ENCODE measurements at regions not wholly inside any gene's neighbourhood (a gene's known extent, or its start where the extent isn't known, plus 50 kb on each side); places are given as distances from the start of the nearest gene placed in this dataset.

DNA sequence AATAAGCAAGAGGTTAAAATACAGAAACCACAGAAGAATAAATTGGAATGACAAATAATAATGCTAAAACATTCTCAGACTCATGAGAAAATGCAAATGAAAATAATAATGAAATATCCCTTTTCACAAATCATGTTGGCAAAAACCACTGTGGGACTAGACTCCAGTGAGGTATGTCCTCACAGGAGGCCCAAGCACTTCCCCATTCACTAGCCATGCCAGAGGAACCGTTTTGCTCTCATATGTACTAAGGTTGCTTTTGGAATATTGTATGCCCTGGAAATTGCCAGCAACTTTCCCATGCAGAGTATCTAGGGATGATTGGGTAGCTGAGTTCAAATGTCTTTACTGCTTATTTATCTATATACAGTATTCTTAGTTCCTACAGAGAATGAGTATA is 106.2 kb upstream of the CHORDC1 start:
- BruUV-seq (replicated peaks), result no TSS peak
- Histone ChIP-seq H3K27me3 (ENCODE audit: control insufficient read depth, insufficient read depth, low read length) (no peaks in the 10 kb centered on the region), H3K4me3 (ENCODE audit: low read depth in 2 of 2, low read length in 2 of 2) (no peak overlapping the region), H3K36me3 (ENCODE audit: control insufficient read depth, insufficient read depth, low read length) (no peaks in the 10 kb centered on the region), H3K4me1 (ENCODE audit: control insufficient read depth, insufficient read depth, low read length) (no peaks in the 10 kb centered on the region), H3K27ac (ENCODE audit: low read length) (no peak overlapping the region), H3K9me3 (ENCODE audit: control insufficient read depth, insufficient read depth, low read depth, low read length) (no peaks in the 10 kb centered on the region)
- intact Hi-C loops (cut with micrococcal nuclease; ENCODE audit: unreplicated experiment) (no loop called here), in situ Hi-C loops (cut with HindIII; ENCODE audit: low pct_unique_long_range_greater_than_20kb, low sequenced_read_pairs) (no loop called here)
- CTCF ChIA-PET, result no interaction called here
- DNase-seq (ENCODE audit: low read depth, low spot score), result no peak
- ATAC-seq, result no peak
- POLR2A ChIA-PET, result no interaction called here
- TF ChIP-seq SIN3A (IDR thresholded peaks at IDR 0.05; ENCODE audit: borderline replicate concordance, insufficient read depth, low read depth, low read length) (no peak), TCF7L2 (IDR thresholded peaks at IDR 0.05; ENCODE audit: low read depth, low read length) (no peak), POLR2AphosphoS5 (IDR thresholded peaks at IDR 0.05; ENCODE audit: low read depth, low read length) (no peak)
- TF ChIP-seq, protein P1, sequence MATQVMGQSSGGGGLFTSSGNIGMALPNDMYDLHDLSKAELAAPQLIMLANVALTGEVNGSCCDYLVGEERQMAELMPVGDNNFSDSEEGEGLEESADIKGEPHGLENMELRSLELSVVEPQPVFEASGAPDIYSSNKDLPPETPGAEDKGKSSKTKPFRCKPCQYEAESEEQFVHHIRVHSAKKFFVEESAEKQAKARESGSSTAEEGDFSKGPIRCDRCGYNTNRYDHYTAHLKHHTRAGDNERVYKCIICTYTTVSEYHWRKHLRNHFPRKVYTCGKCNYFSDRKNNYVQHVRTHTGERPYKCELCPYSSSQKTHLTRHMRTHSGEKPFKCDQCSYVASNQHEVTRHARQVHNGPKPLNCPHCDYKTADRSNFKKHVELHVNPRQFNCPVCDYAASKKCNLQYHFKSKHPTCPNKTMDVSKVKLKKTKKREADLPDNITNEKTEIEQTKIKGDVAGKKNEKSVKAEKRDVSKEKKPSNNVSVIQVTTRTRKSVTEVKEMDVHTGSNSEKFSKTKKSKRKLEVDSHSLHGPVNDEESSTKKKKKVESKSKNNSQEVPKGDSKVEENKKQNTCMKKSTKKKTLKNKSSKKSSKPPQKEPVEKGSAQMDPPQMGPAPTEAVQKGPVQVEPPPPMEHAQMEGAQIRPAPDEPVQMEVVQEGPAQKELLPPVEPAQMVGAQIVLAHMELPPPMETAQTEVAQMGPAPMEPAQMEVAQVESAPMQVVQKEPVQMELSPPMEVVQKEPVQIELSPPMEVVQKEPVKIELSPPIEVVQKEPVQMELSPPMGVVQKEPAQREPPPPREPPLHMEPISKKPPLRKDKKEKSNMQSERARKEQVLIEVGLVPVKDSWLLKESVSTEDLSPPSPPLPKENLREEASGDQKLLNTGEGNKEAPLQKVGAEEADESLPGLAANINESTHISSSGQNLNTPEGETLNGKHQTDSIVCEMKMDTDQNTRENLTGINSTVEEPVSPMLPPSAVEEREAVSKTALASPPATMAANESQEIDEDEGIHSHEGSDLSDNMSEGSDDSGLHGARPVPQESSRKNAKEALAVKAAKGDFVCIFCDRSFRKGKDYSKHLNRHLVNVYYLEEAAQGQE (IDR thresholded peaks at IDR 0.05; ENCODE audit: insufficient read depth in 1 of 2, low read depth in 2 of 2, low read length in 1 of 2), result no peak
- TF ChIP-seq, protein P2, sequence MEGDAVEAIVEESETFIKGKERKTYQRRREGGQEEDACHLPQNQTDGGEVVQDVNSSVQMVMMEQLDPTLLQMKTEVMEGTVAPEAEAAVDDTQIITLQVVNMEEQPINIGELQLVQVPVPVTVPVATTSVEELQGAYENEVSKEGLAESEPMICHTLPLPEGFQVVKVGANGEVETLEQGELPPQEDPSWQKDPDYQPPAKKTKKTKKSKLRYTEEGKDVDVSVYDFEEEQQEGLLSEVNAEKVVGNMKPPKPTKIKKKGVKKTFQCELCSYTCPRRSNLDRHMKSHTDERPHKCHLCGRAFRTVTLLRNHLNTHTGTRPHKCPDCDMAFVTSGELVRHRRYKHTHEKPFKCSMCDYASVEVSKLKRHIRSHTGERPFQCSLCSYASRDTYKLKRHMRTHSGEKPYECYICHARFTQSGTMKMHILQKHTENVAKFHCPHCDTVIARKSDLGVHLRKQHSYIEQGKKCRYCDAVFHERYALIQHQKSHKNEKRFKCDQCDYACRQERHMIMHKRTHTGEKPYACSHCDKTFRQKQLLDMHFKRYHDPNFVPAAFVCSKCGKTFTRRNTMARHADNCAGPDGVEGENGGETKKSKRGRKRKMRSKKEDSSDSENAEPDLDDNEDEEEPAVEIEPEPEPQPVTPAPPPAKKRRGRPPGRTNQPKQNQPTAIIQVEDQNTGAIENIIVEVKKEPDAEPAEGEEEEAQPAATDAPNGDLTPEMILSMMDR (IDR thresholded peaks at IDR 0.05), result no peak

GRCh38 chr11:90326647-90327046 is 103.8 kb upstream of the CHORDC1 start:
- Histone ChIP-seq H3K27me3 (ENCODE audit: control insufficient read depth, insufficient read depth, low read length) (no peaks in the 10 kb centered on the region), H3K4me3 (ENCODE audit: low read depth in 2 of 2, low read length in 2 of 2) (no peak overlapping the region), H3K27ac (ENCODE audit: low read length) (no peak overlapping the region), H3K9me3 (ENCODE audit: control insufficient read depth, insufficient read depth, low read depth, low read length) (no peaks in the 10 kb centered on the region), H3K36me3 (ENCODE audit: control insufficient read depth, insufficient read depth, low read length) (no peaks in the 10 kb centered on the region), H3K4me1 (ENCODE audit: control insufficient read depth, insufficient read depth, low read length) (no peaks in the 10 kb centered on the region)
- ChIA-PET POLR2A (no interaction called here), CTCF (no interaction called here)
- BruUV-seq (replicated peaks), result no TSS peak
- no peak for TF ChIP-seq POLR2AphosphoS5 (IDR thresholded peaks at IDR 0.05; ENCODE audit: low read depth, low read length)
- TF ChIP-seq, protein P1 (IDR thresholded peaks at IDR 0.05; ENCODE audit: insufficient read depth in 1 of 2, low read depth in 2 of 2, low read length in 1 of 2), result no peak
- TF ChIP-seq, protein P2 (IDR thresholded peaks at IDR 0.05), result no peak
- no peak for TF ChIP-seq SIN3A (IDR thresholded peaks at IDR 0.05; ENCODE audit: borderline replicate concordance, insufficient read depth, low read depth, low read length)
- TF ChIP-seq TCF7L2 (IDR thresholded peaks at IDR 0.05; ENCODE audit: low read depth, low read length), result no peak
- intact Hi-C loops (cut with micrococcal nuclease; ENCODE audit: unreplicated experiment), result no loop called here
- ATAC-seq (no peak), DNase-seq (ENCODE audit: low read depth, low spot score) (no peak)
- in situ Hi-C loops (cut with HindIII; ENCODE audit: low pct_unique_long_range_greater_than_20kb, low sequenced_read_pairs), result no loop called here
